22Rv1 (cell line): ENCODE measurements at regions not wholly inside any gene's neighbourhood (a gene's known extent, or its start where the extent isn't known, plus 50 kb on each side); places are given as distances from the start of the nearest gene placed in this dataset.

ENCODE experiments used
- H3K27ac ChIP-seq: fragments of 450-650 bp; 2 replicates; pipeline ENCODE4 v1.5.1; 2017
- ZFX ChIP-seq: fragments of 450-650 bp; IDR thresholded peaks from 2 replicates; pipeline ENCODE4 v1.6.1; 2017; ENCODE audit warnings: antibody characterized with exemption, borderline replicate concordance
- TF ChIP-seq, protein P1 (sequence below): fragments of 450-650 bp; IDR thresholded peaks from 2 replicates; pipeline ENCODE4 v1.5.1; 2017; ENCODE audit warnings: mild to moderate bottlenecking

DNA sequence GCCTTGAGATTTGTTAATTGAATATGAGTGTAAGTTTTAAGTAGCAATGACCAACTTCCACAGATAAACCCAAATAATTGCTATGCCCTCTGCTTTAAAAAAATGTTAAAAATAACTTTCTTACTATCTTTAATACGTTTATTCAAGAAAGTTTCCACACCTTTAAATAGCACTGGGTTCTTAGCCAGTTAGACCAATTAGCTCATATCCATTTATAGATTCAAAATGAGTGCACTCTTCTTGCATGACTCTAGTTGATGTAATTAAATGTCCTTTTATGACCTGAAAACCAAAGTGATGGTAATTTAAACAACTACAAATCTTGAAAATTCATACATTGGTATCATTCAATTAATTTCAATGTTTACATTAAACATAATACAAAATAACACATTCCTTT lies 50.8 kb upstream of the CACNA2D1 start:
- no peak overlapping the region for H3K27ac ChIP-seq
- no peak for TF ChIP-seq ZFX
- TF ChIP-seq, protein P1, sequence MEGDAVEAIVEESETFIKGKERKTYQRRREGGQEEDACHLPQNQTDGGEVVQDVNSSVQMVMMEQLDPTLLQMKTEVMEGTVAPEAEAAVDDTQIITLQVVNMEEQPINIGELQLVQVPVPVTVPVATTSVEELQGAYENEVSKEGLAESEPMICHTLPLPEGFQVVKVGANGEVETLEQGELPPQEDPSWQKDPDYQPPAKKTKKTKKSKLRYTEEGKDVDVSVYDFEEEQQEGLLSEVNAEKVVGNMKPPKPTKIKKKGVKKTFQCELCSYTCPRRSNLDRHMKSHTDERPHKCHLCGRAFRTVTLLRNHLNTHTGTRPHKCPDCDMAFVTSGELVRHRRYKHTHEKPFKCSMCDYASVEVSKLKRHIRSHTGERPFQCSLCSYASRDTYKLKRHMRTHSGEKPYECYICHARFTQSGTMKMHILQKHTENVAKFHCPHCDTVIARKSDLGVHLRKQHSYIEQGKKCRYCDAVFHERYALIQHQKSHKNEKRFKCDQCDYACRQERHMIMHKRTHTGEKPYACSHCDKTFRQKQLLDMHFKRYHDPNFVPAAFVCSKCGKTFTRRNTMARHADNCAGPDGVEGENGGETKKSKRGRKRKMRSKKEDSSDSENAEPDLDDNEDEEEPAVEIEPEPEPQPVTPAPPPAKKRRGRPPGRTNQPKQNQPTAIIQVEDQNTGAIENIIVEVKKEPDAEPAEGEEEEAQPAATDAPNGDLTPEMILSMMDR = no peak
